Fibroblast of lung (primary cell): ENCODE measurements at regions not wholly inside any gene's neighbourhood (a gene's known extent, or its start where the extent isn't known, plus 50 kb on each side); places are given as distances from the start of the nearest gene placed in this dataset.

ENCODE experiments used
- DNase-seq, 2 donors: peaks; one replicate each; pipeline versions ENCODE4 v3.0.0 to v3.0.0-alpha.2; 2010; ENCODE audit warnings: low read depth in 2 of 2
- H2AFZ ChIP-seq: 2 replicates; pipeline ENCODE4 v1.5.1; 2012; ENCODE audit warnings: low read length, control low read depth, inconsistent platforms
- H3K27ac ChIP-seq: 2 replicates; pipeline ENCODE4 v1.5.1; 2011; ENCODE audit warnings: low read length, control low read depth; ENCODE audit not compliant: insufficient read depth
- H3K27me3 ChIP-seq: 2 replicates; pipeline ENCODE4 v1.5.1; 2011; ENCODE audit warnings: mild to moderate bottlenecking, low read length; ENCODE audit not compliant: control insufficient read depth, insufficient read depth
- H3K36me3 ChIP-seq: 2 replicates; pipeline ENCODE4 v1.5.1; 2011; ENCODE audit warnings: low read length; ENCODE audit not compliant: control insufficient read depth, insufficient read depth
- H3K4me1 ChIP-seq: 2 replicates; pipeline ENCODE4 v1.5.1; 2011; ENCODE audit warnings: low read length; ENCODE audit not compliant: control insufficient read depth, insufficient read depth; ENCODE audit errors: extremely low read depth
- H3K4me2 ChIP-seq: 2 replicates; pipeline ENCODE4 v1.5.1; 2011; ENCODE audit warnings: low read length, control low read depth; ENCODE audit not compliant: insufficient read depth; ENCODE audit errors: extremely low read depth
- H3K4me3 ChIP-seq, 4 experiments: fragments of 200-600 bp in 1 of 4; sonication (generic) in 1 of 4; replicated peaks in 1 of 4; 2 replicates each; pipeline ENCODE4 v1.5.1; 2011 to 2016; ENCODE audit warnings: low read length in 4 of 4, low read depth in 3 of 4, mild to moderate bottlenecking in 3 of 4, control low read depth in 2 of 4, inconsistent platforms in 1 of 4, mixed read lengths in 1 of 4; ENCODE audit not compliant: insufficient read depth in 1 of 4; ENCODE audit errors: control extremely low read depth in 1 of 4
- H3K79me2 ChIP-seq: 2 replicates; pipeline ENCODE4 v1.5.1; 2012; ENCODE audit warnings: mild to moderate bottlenecking, low read length, inconsistent platforms; ENCODE audit not compliant: control insufficient read depth, insufficient read depth
- H3K9ac ChIP-seq: 2 replicates; pipeline ENCODE4 v1.5.1; 2011; ENCODE audit warnings: mild to moderate bottlenecking, low read length, control low read depth; ENCODE audit not compliant: insufficient read depth
- H3K9me3 ChIP-seq: 2 replicates; pipeline ENCODE4 v1.5.1; 2012; ENCODE audit warnings: low read depth, low read length; ENCODE audit not compliant: control insufficient read depth, insufficient read depth
- H4K20me1 ChIP-seq: 2 replicates; pipeline ENCODE4 v1.5.1; 2011; ENCODE audit warnings: low read length; ENCODE audit not compliant: control insufficient read depth, insufficient read depth; ENCODE audit errors: extremely low read depth
- EZH2 ChIP-seq: IDR thresholded peaks from 2 replicates; pipeline ENCODE4 v1.5.1; 2012; ENCODE audit warnings: low read length, control low read depth, mild to moderate bottlenecking; ENCODE audit errors: missing control alignments
- TF ChIP-seq, protein P1 (sequence below), 2 donors: IDR thresholded peaks in 1 of 2; conservative IDR thresholded peaks in 1 of 2; 1 replicate in 1 of 2; 2 replicates in 1 of 2; pipeline ENCODE4 v1.5.1; 2011 to 2012; ENCODE audit warnings: low read length in 2 of 2, control low read depth in 1 of 2, inconsistent platforms in 1 of 2, low read depth in 1 of 2, mild to moderate bottlenecking in 1 of 2

DNA sequence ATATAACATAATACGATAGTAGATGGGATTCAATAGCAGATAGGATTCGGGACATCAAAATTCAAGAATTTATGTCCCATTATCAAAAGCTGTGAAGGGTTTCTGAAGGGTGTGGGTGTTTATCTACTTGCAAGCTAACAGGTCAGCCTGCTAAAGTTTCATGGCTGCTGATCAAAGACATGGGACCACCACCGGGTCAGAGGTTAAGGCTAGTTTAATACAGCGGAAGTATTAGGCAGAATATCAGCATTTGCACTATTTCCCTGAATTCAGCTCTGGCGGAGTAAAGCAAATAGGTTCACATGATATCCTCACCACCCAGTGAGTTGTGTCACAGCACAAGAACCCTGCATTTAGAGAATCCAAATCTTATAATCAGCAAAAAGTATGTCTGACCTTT lies 82.5 kb downstream of the DSEL start:
- no peak overlapping the region for H3K9ac ChIP-seq
- no peak for TF ChIP-seq EZH2
- TF ChIP-seq, protein P1, sequence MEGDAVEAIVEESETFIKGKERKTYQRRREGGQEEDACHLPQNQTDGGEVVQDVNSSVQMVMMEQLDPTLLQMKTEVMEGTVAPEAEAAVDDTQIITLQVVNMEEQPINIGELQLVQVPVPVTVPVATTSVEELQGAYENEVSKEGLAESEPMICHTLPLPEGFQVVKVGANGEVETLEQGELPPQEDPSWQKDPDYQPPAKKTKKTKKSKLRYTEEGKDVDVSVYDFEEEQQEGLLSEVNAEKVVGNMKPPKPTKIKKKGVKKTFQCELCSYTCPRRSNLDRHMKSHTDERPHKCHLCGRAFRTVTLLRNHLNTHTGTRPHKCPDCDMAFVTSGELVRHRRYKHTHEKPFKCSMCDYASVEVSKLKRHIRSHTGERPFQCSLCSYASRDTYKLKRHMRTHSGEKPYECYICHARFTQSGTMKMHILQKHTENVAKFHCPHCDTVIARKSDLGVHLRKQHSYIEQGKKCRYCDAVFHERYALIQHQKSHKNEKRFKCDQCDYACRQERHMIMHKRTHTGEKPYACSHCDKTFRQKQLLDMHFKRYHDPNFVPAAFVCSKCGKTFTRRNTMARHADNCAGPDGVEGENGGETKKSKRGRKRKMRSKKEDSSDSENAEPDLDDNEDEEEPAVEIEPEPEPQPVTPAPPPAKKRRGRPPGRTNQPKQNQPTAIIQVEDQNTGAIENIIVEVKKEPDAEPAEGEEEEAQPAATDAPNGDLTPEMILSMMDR (conservative IDR thresholded peaks at IDR 0.05 in 1 of 2, IDR thresholded peaks at IDR 0.05 in 1 of 2; ENCODE audit: low read depth in 1 of 2, low read length in 2 of 2): no peak
- no peaks in the 10 kb centered on the region for H4K20me1 ChIP-seq
- H3K79me2 ChIP-seq: no peaks in the 10 kb centered on the region
- no peak overlapping the region for H3K27ac ChIP-seq
- H3K27me3 ChIP-seq: no peaks in the 10 kb centered on the region
- no peak overlapping the region for H3K4me2 ChIP-seq
- no peak overlapping the region for H3K4me3 ChIP-seq
- DNase-seq: no peak
- H3K4me1 ChIP-seq: no peaks in the 10 kb centered on the region
- H2AFZ ChIP-seq: no peak overlapping the region
- H3K36me3 ChIP-seq: no peaks in the 10 kb centered on the region
- no peaks in the 10 kb centered on the region for H3K9me3 ChIP-seq

DNA sequence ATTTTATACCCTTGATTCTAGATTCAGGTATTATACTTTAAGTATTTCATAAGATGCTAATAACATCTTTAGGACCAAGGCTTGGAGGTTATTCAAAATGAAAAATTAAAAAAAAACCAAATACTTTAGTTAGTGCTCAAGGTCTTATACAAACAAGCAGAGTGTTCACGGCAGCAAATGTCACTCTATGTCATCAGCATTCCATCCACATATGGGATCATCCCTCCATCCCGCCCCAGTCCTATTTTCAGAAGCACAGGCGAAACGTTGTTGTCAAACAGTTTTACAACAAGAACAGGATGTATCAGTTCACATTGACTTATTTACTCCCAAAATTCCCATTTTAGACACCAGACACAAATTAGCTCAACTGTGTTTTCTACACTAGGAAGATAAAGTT lies 83.7 kb downstream of the DSEL start:
- no peak overlapping the region for H3K9ac ChIP-seq
- H3K27ac ChIP-seq: no peak overlapping the region
- no peak overlapping the region for H3K4me2 ChIP-seq
- H3K79me2 ChIP-seq: no peaks in the 10 kb centered on the region
- H3K36me3 ChIP-seq: no peaks in the 10 kb centered on the region
- H3K4me3 ChIP-seq: no peak overlapping the region
- DNase-seq: peak in 1 of 2 donors; percentile 49
- no peaks in the 10 kb centered on the region for H4K20me1 ChIP-seq
- H2AFZ ChIP-seq: peak overlapping the region; percentile 8
- no peaks in the 10 kb centered on the region for H3K9me3 ChIP-seq
- TF ChIP-seq EZH2: no peak
- TF ChIP-seq, protein P1 (conservative IDR thresholded peaks at IDR 0.05 in 1 of 2, IDR thresholded peaks at IDR 0.05 in 1 of 2; ENCODE audit: low read depth in 1 of 2, low read length in 2 of 2): no peak
- H3K4me1 ChIP-seq: no peaks in the 10 kb centered on the region
- H3K27me3 ChIP-seq: no peaks in the 10 kb centered on the region

DNA sequence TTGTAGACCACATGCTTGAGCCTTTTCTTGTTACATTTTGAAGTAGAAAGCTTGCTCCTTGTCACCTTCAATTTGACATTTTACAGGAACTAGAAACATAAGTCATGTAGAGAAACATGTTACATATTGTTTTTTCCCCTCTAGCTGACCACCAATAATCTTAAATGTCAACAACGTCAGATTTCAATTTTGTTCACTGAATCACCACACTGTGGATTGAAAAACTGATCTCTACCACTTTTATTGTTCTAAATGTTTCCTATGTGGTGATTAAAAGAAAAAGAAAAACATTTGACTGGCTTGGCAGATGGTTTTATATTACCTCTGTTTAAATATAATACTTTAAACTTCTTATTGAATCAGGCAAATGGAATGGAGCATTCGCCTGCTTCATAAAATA lies 87.7 kb downstream of the DSEL start:
- Histone ChIP-seq H3K9ac (no peak overlapping the region), H3K79me2 (no peaks in the 10 kb centered on the region), H2AFZ (no peak overlapping the region), H4K20me1 (no peaks in the 10 kb centered on the region), H3K9me3 (no peaks in the 10 kb centered on the region), H3K4me2 (no peak overlapping the region), H3K27ac (no peak overlapping the region), H3K4me3 (no peak overlapping the region), H3K36me3 (no peaks in the 10 kb centered on the region), H3K27me3 (no peaks in the 10 kb centered on the region), H3K4me1 (peaks cover 2% of the 10 kb centered on the region)
- DNase-seq: peak; percentile 47 to 71
- TF ChIP-seq, protein P1 (conservative IDR thresholded peaks at IDR 0.05 in 1 of 2, IDR thresholded peaks at IDR 0.05 in 1 of 2; ENCODE audit: low read depth in 1 of 2, low read length in 2 of 2): no peak
- TF ChIP-seq EZH2: no peak
